ENCODE measurements at regions not wholly inside any gene's neighbourhood (a gene's known extent, or its start where the extent isn't known, plus 50 kb on each side); places are given as distances from the start of the nearest gene placed in this dataset.

DNA sequence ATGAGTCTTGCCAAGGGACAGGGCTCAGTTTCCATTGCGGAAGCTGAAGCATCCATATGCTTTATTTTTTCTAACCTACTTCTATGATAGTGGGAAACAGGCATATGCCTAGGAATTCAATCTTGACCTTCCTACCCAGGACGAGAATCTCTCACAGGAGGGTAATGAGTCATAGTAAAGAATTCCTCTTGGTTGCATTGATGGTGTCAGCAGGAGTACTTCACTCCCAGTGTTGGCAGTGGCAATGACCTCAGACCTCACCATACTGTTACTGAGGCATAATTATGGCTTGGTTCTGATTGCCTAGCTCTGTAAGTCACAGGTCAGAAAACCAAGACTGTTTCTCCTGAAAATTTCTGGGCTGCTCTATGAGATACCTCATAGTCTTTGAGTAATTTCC lies 552.9 kb downstream of the ARL4A start:
- TF ChIP-seq EZH2 (IDR thresholded peaks at IDR 0.05) = no peak
- TF ChIP-seq POLR2AphosphoS5 (IDR thresholded peaks at IDR 0.05; ENCODE audit: borderline replicate concordance, low read depth, low read length) = no peak
